GM19240 (cell line): ENCODE measurements at regions not wholly inside any gene's neighbourhood (a gene's known extent, or its start where the extent isn't known, plus 50 kb on each side); places are given as distances from the start of the nearest gene placed in this dataset.
"Not testable (repeated sequence)": the region's sequence is repeated elsewhere in the genome, so short reads cannot be mapped to it uniquely, and the experiment has no call there.

Experiments used
- DNase-seq: peaks from one replicate; pipeline ENCODE4 v3.0.0; 2011; ENCODE audit warnings: low spot score; ENCODE audit not compliant: insufficient read length

DNA sequence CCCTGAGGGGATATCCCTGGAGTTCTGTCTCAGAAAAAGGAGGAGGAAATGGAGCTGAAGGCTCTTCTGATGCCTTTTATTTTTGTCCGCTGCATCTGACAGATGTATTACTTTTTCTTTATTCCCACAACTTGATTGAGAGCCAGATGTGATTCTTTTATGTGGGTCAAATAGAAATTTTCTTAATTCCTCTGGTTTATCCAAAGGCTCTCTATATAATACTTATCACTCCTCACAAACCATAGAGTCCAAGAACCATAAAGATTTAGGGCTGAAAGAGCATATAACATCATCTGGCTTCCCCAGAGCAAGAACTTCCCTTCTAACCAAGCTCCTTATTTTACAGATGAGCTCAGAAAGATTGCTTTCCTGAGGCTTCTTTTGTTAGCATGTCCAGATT, 756.7 kb upstream of the FAM241A start:
- DNase-seq = no peak

- DNase-seq = no peak
Observed at GRCh38 chr4:111391829-111392228, 753.4 kb upstream of the FAM241A start.

DNA sequence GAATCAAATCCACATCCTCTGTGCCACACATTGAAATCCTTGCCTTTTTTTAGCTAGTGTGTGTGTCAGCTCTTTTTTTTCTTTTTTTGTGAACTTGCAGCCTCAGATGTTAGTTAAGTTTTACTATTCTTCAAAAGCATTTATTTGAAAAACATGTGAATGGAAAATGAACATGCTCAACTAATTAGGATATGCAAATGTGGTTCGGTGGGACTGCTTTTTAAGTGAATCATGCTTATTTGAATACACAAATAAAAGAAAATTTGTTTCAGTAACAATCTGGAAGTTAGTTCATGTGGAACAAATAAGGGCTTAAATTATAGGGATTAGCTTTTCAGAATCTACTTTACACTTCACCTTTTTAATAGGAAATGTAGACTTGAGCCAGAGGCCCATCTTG, 751.5 kb upstream of the FAM241A start:
- DNase-seq = no peak

DNA sequence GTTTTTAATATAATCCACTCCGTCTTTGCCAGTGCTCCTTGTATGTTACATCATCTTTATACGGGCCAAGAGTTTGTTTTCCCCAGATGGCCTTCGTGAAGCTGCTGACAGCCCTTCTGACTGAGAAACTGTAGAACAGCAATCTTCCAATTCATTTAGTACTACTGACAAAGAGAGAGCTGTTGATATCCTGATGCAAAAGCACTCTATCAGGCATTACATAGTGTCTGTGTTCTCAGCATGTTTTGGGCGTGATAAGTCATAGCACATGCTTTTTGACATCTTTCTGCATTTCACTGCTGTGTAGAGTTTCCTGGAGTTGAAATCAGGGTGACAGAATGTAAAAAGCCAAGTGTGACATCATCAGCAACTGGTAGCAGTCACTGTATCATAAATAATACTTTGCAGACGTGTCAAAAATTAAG, 746.3 kb upstream of the FAM241A start:
- DNase-seq = no peak

DNA sequence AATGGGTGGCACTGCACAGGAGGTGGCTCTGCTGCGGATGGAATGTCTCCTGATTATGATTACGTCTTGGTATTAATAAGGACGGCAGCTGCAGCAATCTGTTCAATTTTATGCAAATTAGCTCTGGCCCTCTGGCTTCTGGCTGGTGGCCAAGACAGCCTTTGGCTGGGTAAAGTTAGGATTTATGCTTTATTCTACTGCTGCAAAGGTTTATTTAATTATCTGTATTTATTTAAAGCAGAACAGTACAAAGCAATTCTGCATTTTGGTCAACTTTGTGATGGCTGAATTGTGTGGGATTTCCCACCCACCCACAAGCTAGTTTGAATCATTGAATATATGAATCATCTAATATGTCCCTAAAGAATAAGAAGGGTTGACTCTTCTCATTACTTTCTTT, 745.6 kb upstream of the FAM241A start:
- no peak for DNase-seq

DNA sequence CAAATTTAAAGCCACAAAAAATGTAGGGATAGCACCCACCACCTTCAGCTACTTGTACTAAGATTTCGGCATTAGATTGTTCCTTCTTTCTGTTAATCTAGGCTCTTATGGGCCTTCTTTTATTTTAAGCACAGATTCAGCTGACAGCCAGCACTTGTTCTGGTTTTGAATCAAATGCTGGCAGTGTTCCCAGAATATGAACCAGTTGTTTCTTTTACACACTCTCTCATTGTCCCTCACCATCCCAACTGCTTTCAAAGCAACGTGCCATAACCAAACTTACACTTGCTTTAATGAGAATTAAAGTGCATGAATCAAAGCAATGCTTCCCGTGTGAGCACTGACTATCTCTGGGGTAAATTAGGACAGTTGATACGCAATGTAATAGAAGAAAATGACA, 744.5 kb upstream of the FAM241A start:
- no peak for DNase-seq

DNA sequence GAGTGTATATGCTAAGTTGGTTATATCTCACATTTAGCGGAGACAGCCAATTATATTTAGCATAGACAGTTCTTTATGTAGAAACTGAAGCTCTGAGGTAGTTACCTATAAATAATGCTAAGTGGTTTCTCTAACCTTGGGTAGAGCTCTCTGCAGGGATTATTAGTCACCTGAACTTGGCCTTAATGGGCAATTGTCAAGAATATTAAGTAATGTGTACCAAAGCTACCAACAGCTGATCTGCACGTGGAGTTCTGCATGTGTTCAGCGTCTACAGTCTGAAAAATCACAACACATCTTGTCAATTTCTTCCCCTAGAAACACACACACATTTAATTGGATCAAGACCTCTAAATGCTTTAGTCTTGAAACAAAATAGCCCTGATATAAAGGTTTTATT, 740.6 kb upstream of the FAM241A start:
- no peak for DNase-seq

DNA sequence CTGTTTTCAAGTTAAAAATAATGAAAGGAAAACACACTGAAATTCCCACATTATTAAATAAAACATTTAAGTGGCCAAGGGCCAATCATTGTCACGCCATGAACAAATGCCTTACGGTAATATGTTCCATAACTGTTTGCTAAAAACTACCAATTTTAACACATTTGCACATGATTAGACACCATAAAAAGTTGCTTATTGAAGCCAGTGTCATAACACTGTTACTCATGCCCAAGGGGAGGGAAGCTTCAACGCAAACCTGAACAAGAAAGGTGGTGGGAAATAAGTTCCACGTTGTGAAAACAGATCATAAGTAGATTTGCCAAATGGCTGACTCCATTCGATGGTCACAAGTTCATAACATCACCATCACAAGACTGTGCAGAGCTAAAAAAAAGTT, 739.3 kb upstream of the FAM241A start:
- no peak for DNase-seq

- DNase-seq = no peak
Observed at GRCh38 chr4:111410571-111410970, 734.7 kb upstream of the FAM241A start.

DNA sequence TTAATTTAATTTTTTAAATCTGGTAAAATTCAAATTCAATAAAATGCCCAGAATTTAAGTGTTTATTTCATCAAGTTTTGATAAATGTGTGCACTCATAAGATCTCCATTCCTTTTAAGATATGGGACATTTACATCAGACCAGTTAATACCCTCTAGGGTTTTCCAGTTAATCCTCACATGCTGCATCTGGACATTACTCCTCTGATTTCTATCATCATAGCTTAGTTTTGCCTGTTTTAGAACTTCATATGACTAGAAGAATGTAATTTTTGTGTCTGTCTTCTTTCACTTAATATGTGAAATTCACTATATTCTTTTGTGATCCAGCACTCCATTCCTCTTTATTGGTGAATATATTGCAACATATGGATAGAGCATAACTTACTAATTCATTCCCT, 727.7 kb upstream of the FAM241A start:
- no peak for DNase-seq

DNA sequence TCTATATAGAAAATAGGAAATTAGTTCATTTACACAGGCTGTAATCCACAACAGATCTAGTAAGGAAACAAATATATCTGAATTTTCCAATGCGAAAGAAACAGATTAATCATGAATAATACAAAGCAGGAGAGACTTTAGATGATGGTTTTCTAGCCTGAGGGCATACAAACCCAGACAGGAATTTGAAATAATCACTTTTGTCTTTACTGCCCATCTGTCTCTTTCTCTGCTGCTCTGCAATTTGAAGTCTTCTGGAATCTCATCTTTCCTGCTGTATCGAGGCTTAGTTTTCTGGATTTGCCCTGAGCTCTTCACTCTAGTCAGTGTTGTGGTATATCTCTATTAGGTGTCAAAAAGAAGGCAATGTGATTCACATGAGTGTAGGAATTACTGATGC, 711.8 kb upstream of the FAM241A start:
- no peak for DNase-seq

GRCh38 chr4:111434586-111434985, 710.7 kb upstream of the FAM241A start:
- DNase-seq = no peak

GRCh38 chr4:111435986-111436744, 709.1 kb upstream of the FAM241A start:
- DNase-seq = no peak

DNA sequence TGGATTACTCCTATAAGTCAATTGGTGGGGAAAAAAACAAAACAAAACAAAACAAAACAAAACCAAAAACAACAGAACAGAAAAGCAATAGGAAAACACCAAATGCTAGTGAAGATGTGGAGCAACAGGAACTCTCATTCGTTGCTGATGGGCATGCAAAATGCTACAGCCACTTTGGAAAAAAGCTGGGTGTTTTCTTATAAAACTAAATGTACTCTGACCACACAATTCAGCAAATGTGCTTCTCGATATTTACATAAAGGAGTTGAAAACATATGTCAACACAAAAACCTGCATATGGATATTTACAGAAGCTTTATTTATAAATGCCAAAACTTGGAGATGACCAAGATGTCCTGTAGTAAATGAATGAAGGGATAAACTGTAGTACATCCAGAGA, 703.6 kb upstream of the FAM241A start:
- DNase-seq = no peak

DNA sequence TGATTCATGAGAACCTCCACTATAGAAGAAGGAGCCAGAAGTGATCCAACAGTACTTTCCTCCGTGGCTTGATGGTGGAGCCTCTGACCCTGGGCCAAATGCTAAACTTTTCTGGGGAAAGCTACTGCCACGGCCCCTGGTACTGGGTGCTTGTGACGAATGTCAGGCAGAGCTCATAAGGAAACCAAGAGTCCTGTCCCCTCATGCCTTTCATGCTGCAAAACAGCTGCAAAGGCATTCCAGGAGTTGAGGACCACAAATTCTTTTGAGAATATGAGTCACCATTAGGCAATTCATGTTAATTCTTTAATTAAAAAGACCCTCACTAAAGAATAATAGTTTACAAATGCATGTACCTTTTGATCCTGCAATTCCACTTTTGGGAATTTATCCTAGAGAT, 700.4 kb upstream of the FAM241A start:
- DNase-seq = not testable (repeated sequence)

- no peak for DNase-seq
Observed at GRCh38 chr4:111449657-111450056, 695.6 kb upstream of the FAM241A start.

GRCh38 chr4:111450867-111451266, 694.4 kb upstream of the FAM241A start:
- no peak for DNase-seq

DNA sequence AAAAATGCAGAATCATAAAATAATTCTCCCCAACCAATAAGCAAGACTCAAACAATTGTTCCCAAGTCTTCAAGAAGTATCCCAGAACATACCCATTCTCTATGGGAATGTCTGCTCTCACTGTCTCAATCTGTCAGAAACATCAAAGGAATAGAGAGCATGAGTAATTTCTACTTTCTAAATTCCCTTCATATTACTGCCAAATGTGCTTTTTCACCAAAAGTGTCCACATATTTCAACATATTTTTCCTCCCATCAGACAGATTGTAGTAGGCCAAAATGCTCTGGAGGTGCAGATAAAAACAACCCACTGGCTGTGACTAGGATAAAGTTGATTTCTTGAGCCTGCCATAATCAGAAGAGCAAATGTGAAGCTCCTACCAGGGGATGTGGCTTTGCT, 692.0 kb upstream of the FAM241A start:
- DNase-seq = no peak

- no peak for DNase-seq
Observed at GRCh38 chr4:111454961-111455360, 690.3 kb upstream of the FAM241A start.

DNA sequence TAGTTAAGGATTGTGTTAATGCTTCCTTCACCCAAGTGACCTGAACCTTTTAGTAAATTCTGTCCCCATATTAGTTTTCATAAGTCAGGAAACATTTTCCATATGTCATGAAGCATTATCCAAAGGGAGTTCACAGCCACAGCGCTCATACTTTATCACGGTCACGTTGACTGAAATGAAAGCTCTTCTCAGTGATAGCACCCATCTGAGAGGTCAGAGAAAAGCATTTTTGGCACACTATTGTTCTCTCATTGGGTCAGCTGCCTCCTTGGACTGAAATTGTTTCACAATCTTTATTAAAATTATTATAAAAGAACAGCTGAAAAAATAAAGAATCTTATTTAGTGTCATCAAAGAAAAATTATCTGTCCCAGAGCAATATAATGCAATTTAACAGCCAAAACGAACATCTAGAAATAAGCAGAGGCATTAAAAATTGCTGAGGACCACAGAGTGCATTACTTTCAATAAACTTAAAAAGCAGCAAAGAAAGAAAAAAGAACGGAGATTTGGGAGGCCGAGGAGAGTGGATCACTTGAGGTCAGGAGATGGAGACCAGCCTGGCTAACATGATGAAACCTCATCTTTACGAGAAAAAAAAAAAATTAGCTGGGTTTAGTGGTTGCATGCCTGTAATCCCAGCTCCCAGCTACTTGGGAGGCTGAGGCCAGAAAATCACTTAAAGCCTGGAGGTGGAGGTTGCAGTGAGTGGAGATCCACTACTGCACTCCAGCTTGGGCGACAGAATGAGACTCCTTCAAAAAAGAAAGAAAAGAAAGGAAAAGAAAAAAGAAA, 680.8 kb upstream of the FAM241A start:
- no peak for DNase-seq

DNA sequence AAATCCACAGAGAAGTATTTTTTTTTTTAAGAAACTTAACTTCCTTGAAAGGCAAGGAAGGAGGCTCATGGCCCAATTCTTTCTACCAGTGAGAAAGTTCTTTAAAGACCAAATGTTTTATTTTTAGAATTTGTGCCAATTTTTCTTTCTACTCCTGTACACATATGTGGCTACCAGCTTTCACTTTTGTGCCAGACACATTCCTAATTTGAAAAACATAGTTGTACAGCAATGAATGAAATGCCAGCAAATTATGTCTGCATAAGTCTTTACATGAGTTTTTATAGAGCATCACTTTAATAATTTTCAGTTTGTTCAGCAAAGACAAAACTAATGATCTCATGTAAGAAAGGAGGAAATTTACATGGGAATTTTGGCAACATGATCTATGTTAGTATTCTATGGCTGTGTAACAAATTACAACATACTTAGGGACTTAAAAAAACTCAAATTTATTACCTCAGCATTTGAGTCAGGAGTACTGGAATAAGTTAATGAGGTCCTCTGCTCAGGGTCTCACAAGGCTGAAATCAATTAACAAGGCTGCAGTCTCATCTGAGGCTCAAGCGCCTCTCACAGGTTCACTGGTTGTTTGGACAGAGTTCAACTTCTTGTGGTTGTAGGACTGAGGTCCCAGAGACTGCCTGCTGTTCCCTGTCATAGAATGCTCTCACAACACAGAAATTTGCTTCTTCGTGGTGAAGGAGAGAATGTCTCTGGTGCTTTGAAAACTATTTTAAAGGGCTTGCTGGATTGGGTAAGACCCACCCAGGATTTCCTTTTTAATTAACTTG, 678.2 kb upstream of the FAM241A start:
- no peak for DNase-seq

GRCh38 chr4:111475001-111475400, 670.3 kb upstream of the FAM241A start:
- DNase-seq = no peak
